ENCODE measurements at regions not wholly inside any gene's neighbourhood (a gene's known extent, or its start where the extent isn't known, plus 50 kb on each side); places are given as distances from the start of the nearest gene placed in this dataset.
"Not testable (repeated sequence)": the region's sequence is repeated elsewhere in the genome, so short reads cannot be mapped to it uniquely, and the experiment has no call there.

- TF ChIP-seq, protein P1, sequence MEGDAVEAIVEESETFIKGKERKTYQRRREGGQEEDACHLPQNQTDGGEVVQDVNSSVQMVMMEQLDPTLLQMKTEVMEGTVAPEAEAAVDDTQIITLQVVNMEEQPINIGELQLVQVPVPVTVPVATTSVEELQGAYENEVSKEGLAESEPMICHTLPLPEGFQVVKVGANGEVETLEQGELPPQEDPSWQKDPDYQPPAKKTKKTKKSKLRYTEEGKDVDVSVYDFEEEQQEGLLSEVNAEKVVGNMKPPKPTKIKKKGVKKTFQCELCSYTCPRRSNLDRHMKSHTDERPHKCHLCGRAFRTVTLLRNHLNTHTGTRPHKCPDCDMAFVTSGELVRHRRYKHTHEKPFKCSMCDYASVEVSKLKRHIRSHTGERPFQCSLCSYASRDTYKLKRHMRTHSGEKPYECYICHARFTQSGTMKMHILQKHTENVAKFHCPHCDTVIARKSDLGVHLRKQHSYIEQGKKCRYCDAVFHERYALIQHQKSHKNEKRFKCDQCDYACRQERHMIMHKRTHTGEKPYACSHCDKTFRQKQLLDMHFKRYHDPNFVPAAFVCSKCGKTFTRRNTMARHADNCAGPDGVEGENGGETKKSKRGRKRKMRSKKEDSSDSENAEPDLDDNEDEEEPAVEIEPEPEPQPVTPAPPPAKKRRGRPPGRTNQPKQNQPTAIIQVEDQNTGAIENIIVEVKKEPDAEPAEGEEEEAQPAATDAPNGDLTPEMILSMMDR (conservative IDR thresholded peaks at IDR 0.05; ENCODE audit: low read depth, low read length): not testable (repeated sequence)
- not testable (repeated sequence) for TF ChIP-seq EZH2 (IDR thresholded peaks at IDR 0.05; ENCODE audit: borderline replicate concordance, low read depth, low read length, poor library complexity, severe bottlenecking)
These were observed 520.8 kb downstream of the KCNJ18 start for GRCh38 chr17:22213169-22213568.

Data from A673 (cell line).